HG02763 (cell line): ENCODE measurements at regions not wholly inside any gene's neighbourhood (a gene's known extent, or its start where the extent isn't known, plus 50 kb on each side); places are given as distances from the start of the nearest gene placed in this dataset.

Source experiments
- ATAC-seq: cut with Tn5 transposase; IDR thresholded peaks from one replicate; pipeline ENCODE4 v1.9.1; 2021; ENCODE audit warnings: mild to moderate bottlenecking, moderate library complexity; ENCODE audit not compliant: unreplicated experiment

DNA sequence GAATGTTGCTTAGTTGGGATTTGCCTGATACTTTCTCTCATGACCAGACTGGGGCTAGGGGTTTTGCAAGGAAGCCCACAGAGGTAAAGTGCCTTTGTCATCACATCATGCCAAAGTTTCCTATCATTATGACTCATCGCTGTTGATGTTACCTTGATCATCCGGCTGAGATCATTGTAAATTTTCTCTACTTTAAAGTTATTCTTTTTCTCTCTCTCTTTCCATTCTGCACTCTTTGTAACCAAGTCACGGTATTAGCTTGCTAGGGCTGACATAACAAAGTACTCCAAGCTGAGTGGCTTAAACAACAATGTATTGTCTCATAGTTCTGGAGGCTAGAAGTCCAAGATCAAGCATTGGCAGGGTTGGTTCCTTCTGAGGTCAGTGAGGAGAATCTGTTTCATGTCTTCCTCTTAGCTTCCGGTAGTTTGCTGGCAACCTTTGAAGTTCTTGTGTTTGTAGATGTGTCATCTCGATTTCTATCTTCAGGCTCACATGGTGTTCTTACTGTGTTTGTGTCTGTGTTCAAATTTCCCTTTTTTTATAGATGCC lies 113.0 kb downstream of the DTHD1 start:
- ATAC-seq = no peak

DNA sequence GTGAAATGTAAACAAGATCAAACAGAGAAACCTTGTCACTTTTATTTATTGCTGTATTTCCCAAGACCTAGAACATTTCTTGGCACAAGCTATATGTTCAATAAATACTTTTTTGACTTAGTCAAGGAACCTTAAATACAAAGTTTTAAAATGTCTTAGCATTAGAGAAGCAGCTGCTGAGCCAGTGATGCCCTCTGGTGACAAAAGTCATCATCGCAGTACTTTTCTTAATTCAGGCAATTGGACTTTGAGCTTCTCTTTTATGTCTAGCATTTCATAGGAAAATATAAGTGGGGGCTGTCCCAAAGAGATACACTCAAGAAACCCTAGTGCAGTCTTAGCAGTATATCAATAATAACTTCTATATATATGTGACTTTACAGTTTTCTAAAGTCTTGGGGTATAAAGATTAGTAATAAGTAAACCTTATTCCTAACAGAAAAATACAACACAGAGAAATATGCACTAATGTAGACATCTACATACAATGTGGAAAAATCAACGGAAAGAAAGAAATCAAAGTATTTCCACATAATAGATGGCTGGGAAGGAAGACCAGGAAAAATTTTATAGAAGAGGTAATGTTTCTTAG lies 118.4 kb downstream of the DTHD1 start:
- peak; percentile 58 for ATAC-seq

DNA sequence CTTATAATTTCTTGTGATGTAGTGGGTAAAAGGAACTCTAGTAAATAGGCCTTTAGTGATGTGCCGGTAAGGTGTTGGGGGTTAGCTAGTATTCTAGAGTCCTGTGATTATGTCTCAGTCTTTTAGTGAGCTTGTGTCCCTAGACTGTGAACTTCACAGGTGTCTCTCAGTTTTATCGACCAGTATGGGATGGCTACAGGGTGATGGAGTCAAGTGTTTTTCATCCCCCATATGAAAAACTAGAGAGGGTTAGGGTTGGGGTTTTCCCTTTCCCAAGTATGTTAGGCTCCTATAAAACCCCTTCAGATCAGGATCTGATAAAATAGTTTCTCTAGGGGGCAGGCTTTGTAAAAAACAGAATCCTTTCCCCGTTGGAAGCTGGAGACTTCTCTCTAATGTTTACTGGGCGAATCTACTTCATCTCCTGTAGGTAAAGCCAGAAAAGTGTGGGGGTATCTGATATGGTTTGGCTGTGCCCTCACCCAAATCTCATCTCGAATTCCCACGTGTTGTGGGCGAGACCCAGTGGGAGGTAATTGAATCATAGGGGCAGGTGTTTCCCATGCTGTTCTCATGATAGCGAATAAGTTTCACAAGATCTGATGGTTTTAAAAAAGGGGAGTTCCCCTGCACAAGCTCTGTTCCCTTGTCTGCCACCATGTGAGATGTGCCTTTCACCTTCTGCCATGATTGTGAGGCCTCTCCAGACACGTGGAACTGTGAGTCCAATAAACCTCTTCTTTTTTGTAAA lies 120.8 kb downstream of the DTHD1 start:
- no peak for ATAC-seq

DNA sequence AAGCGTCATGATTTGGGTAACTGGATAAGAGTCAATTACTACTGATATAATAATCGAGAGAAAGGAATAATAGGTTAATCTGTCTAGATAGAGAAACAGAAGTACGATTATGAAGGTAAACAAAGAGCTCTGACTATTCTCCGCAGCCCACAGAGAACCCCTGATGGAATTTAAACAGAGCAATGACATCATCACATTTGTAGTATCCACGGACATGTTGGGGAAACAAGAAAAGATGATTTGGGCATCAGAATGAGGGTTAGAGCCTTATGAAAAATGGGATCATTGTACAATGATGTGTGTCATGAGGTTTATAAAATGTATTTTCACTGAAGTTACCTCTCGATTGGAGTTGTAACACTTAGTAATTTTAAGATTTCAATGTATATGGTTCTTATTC lies 129.9 kb downstream of the DTHD1 start:
- ATAC-seq = no peak

DNA sequence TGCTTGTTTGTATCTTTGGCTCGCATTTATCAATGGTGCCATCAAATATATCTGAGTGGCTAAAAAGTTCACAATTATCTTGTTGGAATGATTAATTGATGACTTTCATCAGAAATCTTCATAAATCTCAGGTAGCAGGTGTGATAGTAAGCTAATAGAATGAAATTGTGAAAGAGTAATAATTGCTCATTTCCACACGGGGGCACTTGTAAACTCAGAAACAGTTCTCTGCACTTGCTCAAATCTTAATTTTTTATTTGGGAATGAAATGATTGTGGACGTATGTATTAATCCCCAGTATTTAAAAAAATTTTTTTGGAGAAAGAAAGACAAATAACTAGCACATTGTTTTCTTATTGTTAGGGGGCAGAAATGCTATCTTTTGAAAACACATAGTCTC lies 132.8 kb downstream of the DTHD1 start:
- no peak for ATAC-seq

DNA sequence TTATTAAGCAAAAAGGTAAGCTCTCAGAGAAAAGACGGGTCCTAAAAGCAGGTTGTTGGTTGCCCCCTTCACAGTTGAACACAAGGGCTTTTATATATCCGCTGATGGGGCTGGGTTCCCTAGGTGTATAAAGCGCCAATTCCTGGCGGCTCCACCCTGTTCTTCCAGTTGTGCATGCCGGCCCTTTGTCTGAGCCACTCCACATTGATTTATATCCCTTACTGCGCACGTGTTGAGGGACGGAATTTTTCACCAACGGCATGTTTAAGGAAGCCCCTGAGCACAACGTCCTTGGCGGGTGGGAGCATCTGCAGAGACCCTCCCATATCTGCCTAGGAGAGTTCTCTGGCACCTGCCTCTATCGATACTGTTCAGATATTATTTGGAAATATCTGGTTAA lies 135.7 kb downstream of the DTHD1 start:
- no peak for ATAC-seq

DNA sequence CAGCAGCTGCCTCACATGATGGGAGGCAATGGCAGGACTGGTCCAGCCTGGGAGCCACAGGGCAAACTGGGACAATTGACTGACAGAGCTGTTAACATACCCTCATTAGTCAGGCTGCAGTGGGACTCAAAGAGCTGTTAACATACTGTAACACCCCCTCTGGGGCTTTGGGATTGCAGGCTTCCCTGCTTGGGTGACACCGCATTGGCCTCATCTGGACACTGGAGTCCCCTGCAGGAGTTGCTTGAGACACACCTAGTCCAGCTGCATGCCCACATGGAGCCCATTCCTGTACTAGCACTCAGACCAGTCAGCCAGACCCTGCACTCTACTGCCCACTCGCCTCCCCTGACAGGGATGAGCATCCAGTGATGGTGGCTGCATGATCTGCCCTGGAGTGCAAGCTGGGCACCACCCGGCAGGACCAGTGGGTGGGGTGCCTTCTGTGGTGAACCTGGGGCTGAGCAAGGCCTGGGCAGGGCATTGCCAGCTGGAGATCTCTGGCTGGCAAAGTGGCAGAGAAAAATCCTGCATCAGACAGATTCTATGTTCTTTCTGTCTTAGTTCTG lies 138.8 kb downstream of the DTHD1 start:
- no peak for ATAC-seq

DNA sequence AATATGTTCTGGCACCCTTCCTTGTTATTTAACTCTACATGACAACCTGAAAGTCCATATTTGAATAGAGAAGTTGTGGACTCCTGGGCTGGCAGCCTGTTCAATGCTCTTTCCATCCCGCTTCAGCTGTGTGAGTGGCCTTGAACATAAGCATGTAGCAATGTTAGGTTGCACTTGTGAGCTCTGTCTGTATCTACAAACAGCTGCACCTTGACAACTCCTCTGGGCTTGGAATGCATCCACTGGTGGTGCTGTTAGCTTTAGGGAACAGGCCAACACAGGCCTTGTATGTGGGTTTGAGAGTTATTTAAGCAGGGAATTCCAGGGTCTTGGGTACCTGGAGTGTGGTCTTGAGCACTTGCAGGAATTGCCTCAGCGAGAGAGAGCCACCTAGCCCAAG lies 141.2 kb downstream of the DTHD1 start:
- no peak for ATAC-seq

DNA sequence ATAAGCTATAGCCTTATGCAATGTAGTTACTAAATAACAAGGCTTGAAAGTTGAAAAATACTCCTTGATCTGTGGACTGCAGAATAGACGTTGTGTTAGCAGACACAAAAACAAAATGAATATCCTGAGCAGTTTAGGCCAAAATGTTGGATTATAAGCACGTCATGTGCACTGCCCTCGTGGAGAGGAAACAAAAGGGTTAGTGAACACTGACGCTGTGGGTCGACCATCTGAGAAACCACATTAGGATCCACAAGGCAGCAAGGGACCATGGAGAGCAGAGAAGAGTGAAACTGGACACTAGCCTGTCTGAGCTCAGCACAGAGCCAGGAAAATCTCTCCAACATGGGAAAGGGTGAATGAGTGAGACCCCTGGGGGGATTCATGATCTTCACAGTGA lies 145.3 kb downstream of the DTHD1 start:
- ATAC-seq = no peak

DNA sequence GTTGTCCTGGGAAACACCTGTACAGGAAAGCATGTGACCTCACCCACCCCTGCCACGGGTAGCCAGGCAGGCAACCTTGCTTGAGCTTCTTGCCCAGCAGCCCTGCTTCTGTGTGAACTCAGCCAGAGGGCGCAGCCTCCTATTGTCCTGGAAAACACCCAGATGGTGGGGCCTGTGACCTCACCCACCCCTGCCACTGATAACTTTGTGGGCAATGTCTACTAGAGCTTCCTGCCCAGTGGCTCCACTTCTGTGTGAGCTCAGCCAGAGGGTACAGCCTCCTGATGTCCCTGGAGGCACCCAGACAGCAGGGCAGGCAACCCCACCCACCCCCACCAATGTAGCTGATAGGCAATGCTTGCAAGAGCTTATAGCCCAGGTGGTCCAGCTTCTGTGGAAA lies 146.3 kb downstream of the DTHD1 start:
- no peak for ATAC-seq

DNA sequence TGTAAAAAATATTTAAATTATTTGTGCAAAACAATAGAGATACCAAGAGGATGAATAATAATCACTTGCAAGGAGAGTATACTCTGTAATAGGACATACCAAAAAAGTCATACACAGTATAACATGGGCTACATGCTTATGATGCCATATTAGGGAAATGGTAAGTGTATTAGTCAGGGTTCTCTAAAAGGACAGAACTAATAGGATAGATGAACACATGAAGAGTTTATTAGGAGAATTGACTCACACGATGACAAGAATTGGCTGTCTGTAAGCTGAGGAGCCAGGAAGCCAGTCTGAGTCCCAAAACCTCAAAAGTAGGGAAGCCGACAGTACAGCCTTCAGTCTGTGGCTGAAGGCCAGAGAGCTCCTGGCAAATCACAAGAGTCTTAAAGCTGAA lies 151.2 kb downstream of the DTHD1 start:
- ATAC-seq = no peak

DNA sequence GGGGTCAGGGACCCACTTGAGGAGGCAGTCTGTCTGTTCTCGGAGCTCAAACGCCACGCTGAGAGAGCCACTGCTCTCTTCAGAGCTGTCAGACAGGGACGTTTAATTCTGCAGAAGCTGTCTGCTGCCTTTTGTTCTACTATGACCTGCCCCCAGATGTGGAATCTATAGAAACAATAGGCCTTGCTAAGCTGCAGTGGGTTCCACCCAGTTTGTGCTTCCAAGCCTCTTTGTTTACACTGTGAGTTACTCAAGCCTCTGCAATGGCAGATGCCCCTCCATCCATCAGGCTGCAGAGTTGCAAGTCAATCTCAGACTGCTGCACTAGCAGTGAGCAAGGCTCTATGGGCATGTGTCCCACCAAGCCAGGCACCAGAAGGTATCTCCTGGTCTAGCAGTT lies 158.1 kb downstream of the DTHD1 start:
- no peak for ATAC-seq

DNA sequence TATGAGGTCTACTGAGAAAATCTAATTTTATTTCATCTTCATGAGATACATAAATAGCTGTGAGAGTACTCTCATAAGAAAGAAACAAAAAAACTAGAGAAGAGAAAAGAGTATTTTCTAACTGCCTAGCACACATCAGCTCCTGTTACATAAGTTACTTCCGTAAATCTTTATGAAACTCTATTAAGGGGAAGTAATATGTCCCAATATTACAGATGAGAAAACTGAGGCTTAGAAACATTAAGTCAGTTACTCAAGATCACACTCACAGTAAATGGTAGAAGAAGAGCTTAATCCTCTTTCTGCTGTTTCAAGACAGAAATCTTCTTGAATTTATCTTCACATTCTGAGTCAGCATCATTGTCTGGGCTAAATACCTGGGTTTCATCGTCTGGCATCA lies 164.1 kb downstream of the DTHD1 start:
- no peak for ATAC-seq

DNA sequence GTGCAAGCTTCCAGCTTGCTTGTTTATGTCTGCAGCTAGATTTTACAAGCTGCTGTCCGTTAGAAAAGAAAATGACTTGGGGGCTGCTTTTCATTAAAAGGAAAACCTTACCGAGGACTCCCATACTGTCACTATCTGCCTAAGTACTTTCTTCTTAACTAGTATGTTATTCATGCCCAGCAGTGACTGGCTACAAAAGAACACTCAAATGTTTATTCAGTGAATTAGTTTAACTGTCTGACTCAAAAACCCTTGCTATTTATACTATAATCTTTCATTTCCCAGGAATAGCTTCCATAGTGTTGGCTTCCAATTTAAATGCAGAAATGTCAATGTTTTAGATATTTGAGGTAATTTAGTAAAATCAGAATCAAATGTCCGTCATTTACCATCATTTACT lies 164.9 kb downstream of the DTHD1 start:
- ATAC-seq = no peak

DNA sequence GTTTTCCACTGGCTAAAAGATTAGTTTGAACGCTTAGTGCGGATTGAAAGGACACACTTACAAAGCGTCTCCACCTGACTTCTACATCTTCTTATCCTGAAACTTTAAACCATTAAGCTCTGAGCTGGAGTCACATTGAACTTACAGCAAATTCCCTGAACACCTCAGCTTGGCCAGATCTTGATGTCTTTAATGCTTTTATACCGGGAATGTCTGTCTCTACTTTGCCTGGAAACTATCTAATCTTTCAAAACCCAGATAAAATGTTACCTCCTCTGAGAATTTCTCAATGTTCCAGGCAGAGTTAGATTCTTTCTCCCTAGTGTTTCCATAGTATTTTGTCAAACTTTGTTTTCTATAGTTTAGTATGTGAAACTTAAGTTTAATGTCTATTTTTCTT lies 179.9 kb downstream of the DTHD1 start:
- no peak for ATAC-seq

DNA sequence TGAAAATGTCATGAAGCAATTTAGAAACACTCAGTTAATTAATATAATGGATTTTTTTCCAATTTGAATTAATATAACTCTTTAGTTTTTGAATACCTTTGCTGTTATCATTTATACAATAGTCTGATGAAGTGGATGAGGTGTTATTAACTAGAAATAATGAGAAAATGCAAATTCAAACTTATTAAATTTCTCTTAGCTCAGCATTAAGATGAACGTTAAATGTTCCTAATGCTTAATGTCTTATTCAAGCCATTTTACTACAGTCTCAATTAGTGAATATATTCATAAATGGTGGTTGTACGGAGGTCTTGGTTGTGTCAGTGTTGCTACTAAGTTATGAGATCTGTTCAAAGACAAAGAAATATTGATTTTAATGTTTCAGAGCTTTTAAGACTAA lies 186.3 kb downstream of the DTHD1 start:
- ATAC-seq = no peak

DNA sequence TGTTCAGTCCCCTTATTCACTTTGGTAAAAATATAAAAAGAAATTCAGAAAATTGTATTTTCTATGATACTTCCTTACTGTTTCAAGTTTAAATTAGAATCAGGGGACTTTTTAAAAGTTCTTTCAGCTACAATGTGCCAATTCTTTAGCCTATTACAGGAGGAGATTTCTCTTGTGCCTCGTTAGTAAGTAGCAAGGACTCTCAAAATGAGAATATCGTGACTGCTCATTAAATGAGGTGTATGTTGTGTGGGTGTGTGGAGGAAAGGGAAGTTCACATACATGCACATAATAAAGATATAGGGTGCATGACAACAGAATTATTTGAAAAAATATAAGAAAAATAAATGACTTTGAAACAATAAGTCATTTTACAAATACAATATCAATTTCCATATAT lies 190.5 kb downstream of the DTHD1 start:
- ATAC-seq = no peak

DNA sequence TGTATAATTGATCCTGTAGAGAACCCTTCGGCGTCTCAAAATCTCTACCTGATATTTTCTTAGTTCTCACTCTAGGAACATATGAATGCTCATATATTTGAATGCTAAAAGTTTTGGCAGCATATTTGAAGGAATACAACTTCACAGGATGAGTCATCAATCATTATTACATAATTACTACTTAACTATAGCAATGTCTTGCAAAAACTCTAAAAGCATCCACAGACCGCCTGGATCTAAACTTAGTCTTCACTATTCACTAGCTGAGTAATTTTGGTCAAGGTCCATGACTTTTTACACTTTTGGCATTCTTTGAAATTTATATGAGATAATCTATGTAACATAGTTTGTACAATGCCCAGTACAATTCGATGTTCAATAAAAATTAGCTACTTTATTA lies 194.7 kb downstream of the DTHD1 start:
- ATAC-seq = no peak

DNA sequence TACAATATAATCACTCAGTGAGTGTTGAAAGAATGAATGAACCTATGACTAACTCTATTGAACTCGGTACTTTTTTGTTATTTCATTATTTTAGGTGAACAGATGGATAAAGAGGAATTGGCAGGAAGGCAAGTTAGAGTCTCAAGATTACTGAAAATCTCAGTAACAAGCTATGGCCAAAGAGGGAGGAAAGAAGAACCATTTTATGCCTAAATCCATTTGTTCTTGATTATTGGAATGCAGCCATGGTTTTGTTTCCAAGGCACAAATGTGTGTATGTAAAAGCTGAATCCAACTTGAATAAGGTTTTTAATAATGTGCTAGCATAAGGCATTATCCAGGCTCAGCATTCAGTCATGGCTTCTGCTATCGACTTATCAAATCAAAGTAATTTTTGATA lies 196.4 kb downstream of the DTHD1 start:
- ATAC-seq = no peak

DNA sequence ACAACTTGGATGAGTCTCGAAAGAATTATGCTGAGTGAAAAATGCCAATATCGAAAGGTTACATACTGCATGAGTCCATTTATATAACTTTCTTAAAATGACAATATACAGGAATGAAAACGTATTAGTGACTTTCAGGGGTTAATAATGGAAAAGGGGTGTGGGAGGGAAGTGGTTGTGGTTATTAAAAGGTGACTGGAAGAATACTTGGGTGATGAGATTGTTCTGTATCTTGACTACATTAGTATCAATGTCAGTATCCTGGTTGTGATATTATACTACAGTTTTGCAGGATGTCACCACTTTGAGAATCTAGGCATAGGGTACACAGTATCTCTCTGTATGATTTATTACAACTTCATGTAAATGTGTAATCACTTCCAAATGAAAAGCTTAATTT lies 204.5 kb downstream of the DTHD1 start:
- ATAC-seq = no peak

DNA sequence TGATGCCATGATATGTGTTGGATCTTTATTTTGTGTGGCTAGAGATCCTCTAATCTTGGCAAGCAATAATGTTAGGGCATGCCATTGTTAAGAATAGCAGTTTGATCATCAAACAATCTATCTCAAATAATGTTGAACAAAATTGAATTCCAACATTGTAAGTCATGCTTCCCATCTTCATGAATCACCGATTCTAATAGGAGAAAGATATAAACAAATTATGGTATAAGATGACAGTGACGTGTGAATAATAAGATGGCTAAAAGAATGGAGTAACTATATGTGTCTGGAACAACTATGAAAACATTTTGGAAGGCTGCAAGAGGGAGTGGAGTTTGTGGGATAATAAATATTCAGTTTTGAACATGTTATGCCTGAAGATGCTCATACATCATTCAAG lies 208.4 kb downstream of the DTHD1 start:
- ATAC-seq = no peak

DNA sequence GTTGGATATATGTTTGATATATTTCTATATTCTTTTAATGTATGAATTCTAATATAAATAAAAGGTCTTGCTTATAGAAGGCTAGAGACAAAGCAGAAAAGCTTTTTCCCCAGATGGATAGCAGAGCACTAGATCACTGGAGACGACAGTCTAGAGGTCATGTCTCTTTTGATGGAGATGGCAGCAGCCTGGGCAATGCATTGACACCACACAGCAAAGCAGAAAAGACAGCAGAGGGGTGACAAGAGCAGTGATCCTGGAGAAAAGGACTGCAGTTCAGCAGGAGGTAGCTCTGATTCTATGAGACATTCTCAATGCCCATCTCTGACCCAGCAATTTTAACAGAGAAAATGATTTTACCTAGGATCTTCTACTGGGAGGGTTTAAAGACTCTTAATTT lies 210.6 kb downstream of the DTHD1 start:
- no peak for ATAC-seq
